HG03460 (cell line): ENCODE measurements at regions not wholly inside any gene's neighbourhood (a gene's known extent, or its start where the extent isn't known, plus 50 kb on each side); places are given as distances from the start of the nearest gene placed in this dataset.
"Not testable (repeated sequence)": the region's sequence is repeated elsewhere in the genome, so short reads cannot be mapped to it uniquely, and the experiment has no call there.

Experiments
- ATAC-seq: cut with Tn5 transposase; IDR thresholded peaks from one replicate; pipeline ENCODE4 v1.9.1; 2021; ENCODE audit not compliant: unreplicated experiment

- no peak for ATAC-seq
These were observed 432.8 kb upstream of the SYT4 start for GRCh38 chr18:43710135-43710534.

- ATAC-seq = no peak
These were observed 437.2 kb upstream of the SYT4 start for GRCh38 chr18:43714343-43715010.

- ATAC-seq = no peak
These were observed 442.0 kb upstream of the SYT4 start for GRCh38 chr18:43719267-43719795.

- no peak for ATAC-seq
These were observed 442.8 kb upstream of the SYT4 start for GRCh38 chr18:43720041-43720440.

- no peak for ATAC-seq
These were observed 458.3 kb upstream of the SYT4 start for GRCh38 chr18:43735570-43735969.

- no peak for ATAC-seq
These were observed 467.9 kb upstream of the SYT4 start for GRCh38 chr18:43744960-43745745.

- ATAC-seq = no peak
These were observed 473.9 kb upstream of the SYT4 start for GRCh38 chr18:43751203-43751602.

GRCh38 chr18:43751835-43752234 lies 474.5 kb upstream of the SYT4 start:
- no peak for ATAC-seq

GRCh38 chr18:43757273-43757672 lies 480.0 kb upstream of the SYT4 start:
- no peak for ATAC-seq

GRCh38 chr18:43758734-43759133 lies 481.4 kb upstream of the SYT4 start:
- ATAC-seq = no peak

- no peak for ATAC-seq
These were observed 482.7 kb upstream of the SYT4 start for GRCh38 chr18:43760010-43760409.

- no peak for ATAC-seq
These were observed 495.6 kb upstream of the SYT4 start for GRCh38 chr18:43772907-43773306.

- ATAC-seq = no peak
These were observed 497.2 kb upstream of the SYT4 start for GRCh38 chr18:43774497-43774896.

- ATAC-seq = no peak
These were observed 498.3 kb upstream of the SYT4 start for GRCh38 chr18:43775591-43775990.

- ATAC-seq = no peak
These were observed 499.7 kb upstream of the SYT4 start for GRCh38 chr18:43776997-43777396.

GRCh38 chr18:43777636-43778304 lies 500.5 kb upstream of the SYT4 start:
- no peak for ATAC-seq

GRCh38 chr18:43780782-43781340 lies 503.6 kb upstream of the SYT4 start:
- no peak for ATAC-seq

GRCh38 chr18:43785158-43785557 lies 507.9 kb upstream of the SYT4 start:
- ATAC-seq = no peak

- ATAC-seq = no peak
These were observed 509.6 kb upstream of the SYT4 start for GRCh38 chr18:43786893-43787292.

- ATAC-seq = not testable (repeated sequence)
These were observed 510.4 kb upstream of the SYT4 start for GRCh38 chr18:43787721-43788120.

- no peak for ATAC-seq
These were observed 512.1 kb upstream of the SYT4 start for GRCh38 chr18:43789234-43790000.
